AG10803 (cell line): ENCODE measurements at regions not wholly inside any gene's neighbourhood (a gene's known extent, or its start where the extent isn't known, plus 50 kb on each side); places are given as distances from the start of the nearest gene placed in this dataset.
"Not testable (repeated sequence)": the region's sequence is repeated elsewhere in the genome, so short reads cannot be mapped to it uniquely, and the experiment has no call there.

Source experiments
- DNase-seq: peaks from one replicate; pipeline ENCODE4 v3.0.0; 2010; ENCODE audit warnings: low read depth
- H3K4me3 ChIP-seq: 2 replicates; pipeline ENCODE4 v1.5.1; 2011; ENCODE audit warnings: mild to moderate bottlenecking, low read length, control low read depth
- CTCF ChIP-seq: conservative IDR thresholded peaks from 2 replicates; pipeline ENCODE4 v1.5.1; 2011; ENCODE audit warnings: mild to moderate bottlenecking, low read length, control low read depth, inconsistent platforms

- no peak for DNase-seq
- no peak overlapping the region for H3K4me3 ChIP-seq
- no peak for TF ChIP-seq CTCF
Observed at GRCh38 chr5:34552686-34553085, 103.4 kb upstream of the RAI14 start.

- TF ChIP-seq CTCF = no peak
- DNase-seq = no peak
- H3K4me3 ChIP-seq = no peak overlapping the region
Observed at GRCh38 chr5:34553581-34553980, 102.5 kb upstream of the RAI14 start.

GRCh38 chr5:34554641-34555040, 101.5 kb upstream of the RAI14 start:
- DNase-seq = no peak
- H3K4me3 ChIP-seq = no peak overlapping the region
- TF ChIP-seq CTCF = no peak

GRCh38 chr5:34555699-34556508, 100.2 kb upstream of the RAI14 start:
- no peak overlapping the region for H3K4me3 ChIP-seq
- DNase-seq = no peak

GRCh38 chr5:34556509-34556782, 99.7 kb upstream of the RAI14 start:
- no peak overlapping the region for H3K4me3 ChIP-seq
- TF ChIP-seq CTCF = no peak
- no peak for DNase-seq

More at GRCh38 chr5:34555699-34556508, 100.2 kb upstream of the RAI14 start:
- TF ChIP-seq CTCF = no peak

- not testable (repeated sequence) for H3K4me3 ChIP-seq, DNase-seq
Observed at GRCh38 chr5:34561581-34561980, 94.5 kb upstream of the RAI14 start.

GRCh38 chr5:34562791-34563190, 93.3 kb upstream of the RAI14 start:
- no peak overlapping the region for H3K4me3 ChIP-seq
- no peak for DNase-seq
- TF ChIP-seq CTCF = no peak
